Progenitor cell of endocrine pancreas (in vitro differentiated cells): ENCODE measurements at regions not wholly inside any gene's neighbourhood (a gene's known extent, or its start where the extent isn't known, plus 50 kb on each side); places are given as distances from the start of the nearest gene placed in this dataset.

ENCODE experiments used
- DNase-seq: peaks from one replicate; pipeline ENCODE4 v3.0.0; 2021; ENCODE audit warnings: low spot score; ENCODE audit not compliant: unreplicated experiment
- H3K27ac Mint-ChIP-seq: 2 replicates; pipeline ENCODE4 v1.8.0; 2021; ENCODE audit warnings: mild to moderate bottlenecking, moderate library complexity, mixed read lengths
- H3K27me3 Mint-ChIP-seq: 2 replicates; pipeline ENCODE4 v1.8.0; 2021; ENCODE audit warnings: mixed read lengths
- H3K36me3 Mint-ChIP-seq: 2 replicates; pipeline ENCODE4 v1.8.0; 2022; ENCODE audit warnings: mixed read lengths; ENCODE audit not compliant: insufficient read depth
- H3K4me1 Mint-ChIP-seq: 2 replicates; pipeline ENCODE4 v1.8.0; 2021; ENCODE audit warnings: low read depth, mixed read lengths
- H3K4me3 Mint-ChIP-seq: 2 replicates; pipeline ENCODE4 v1.8.0; 2021; ENCODE audit warnings: low read depth, mild to moderate bottlenecking, moderate library complexity, mixed read lengths
- H3K9me3 Mint-ChIP-seq: 2 replicates; pipeline ENCODE4 v1.8.0; 2021; ENCODE audit warnings: low read depth, mixed read lengths
- TF ChIP-seq, protein P1 (sequence below): fragments of 200-600 bp; sonication (generic); IDR thresholded peaks from one replicate; pipeline ENCODE4 v1.5.0; 2021; ENCODE audit warnings: antibody characterized with exemption, mild to moderate bottlenecking; ENCODE audit not compliant: unreplicated experiment

DNA sequence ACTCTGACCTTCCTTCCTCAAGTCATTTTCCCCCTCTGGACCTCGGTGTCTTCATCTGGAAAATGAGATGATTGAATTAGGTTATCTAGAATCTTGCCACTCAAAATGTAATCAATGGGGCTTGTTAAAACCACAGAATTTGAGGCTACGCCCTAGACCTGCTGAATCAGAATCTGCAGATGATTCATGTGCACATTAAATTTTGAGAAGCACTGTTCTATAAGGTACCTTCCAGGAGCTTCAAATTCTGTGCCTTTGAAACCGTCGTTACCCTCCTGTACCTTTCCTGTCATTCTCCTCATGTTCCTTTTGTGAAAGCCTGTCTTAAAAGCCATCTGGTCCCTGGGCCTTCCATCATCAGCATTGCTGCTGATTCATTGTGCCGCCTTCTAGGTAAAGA, 172.4 kb upstream of the TOPAZ1 start:
- H3K36me3 Mint-ChIP-seq: no peaks in the 10 kb centered on the region
- H3K27ac Mint-ChIP-seq: no peak overlapping the region
- H3K4me3 Mint-ChIP-seq: no peak overlapping the region
- TF ChIP-seq, protein P1, sequence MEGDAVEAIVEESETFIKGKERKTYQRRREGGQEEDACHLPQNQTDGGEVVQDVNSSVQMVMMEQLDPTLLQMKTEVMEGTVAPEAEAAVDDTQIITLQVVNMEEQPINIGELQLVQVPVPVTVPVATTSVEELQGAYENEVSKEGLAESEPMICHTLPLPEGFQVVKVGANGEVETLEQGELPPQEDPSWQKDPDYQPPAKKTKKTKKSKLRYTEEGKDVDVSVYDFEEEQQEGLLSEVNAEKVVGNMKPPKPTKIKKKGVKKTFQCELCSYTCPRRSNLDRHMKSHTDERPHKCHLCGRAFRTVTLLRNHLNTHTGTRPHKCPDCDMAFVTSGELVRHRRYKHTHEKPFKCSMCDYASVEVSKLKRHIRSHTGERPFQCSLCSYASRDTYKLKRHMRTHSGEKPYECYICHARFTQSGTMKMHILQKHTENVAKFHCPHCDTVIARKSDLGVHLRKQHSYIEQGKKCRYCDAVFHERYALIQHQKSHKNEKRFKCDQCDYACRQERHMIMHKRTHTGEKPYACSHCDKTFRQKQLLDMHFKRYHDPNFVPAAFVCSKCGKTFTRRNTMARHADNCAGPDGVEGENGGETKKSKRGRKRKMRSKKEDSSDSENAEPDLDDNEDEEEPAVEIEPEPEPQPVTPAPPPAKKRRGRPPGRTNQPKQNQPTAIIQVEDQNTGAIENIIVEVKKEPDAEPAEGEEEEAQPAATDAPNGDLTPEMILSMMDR: no peak
- H3K27me3 Mint-ChIP-seq: peaks cover 22% of the 10 kb centered on the region
- DNase-seq: no peak
- H3K9me3 Mint-ChIP-seq: no peaks in the 10 kb centered on the region
- peaks cover 4% of the 10 kb centered on the region for H3K4me1 Mint-ChIP-seq

DNA sequence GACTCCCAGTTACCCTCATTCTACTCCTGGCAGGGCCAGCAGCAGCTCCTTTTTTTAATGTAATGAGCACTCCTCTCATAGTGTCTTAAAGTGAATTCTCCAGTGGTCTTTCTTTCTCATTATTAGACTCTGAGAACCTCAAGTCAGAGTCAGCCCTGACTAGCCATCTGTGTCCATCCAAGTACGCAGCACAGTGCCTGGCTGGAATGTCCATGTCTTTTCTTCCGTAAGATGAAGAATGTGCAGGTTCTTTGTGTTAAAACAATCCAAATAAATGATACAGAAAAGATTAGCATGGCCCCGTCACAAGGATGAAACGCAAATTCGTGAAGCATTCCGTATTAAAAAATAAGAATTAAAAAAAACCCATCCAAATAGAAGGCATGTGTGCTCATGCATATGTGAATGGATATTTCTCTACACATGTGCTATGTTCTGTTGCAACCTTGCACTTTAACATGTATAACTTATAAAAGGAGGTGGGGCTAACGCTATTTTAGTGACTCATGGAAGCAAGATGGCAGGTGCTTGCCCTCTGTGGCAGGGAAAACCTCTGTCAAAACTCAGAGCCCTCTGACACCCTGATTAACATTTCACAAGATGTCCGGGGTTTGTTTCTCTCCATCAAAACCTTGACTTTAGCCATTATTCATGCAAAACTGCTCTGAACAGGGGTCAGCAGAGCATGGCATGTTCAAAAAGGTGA, 170.7 kb upstream of the TOPAZ1 start:
- TF ChIP-seq, protein P1: no peak
- no peak overlapping the region for H3K27ac Mint-ChIP-seq
- no peaks in the 10 kb centered on the region for H3K9me3 Mint-ChIP-seq
- peaks cover 2% of the 10 kb centered on the region for H3K4me1 Mint-ChIP-seq
- H3K4me3 Mint-ChIP-seq: no peak overlapping the region
- H3K27me3 Mint-ChIP-seq: peaks cover 28% of the 10 kb centered on the region
- no peak for DNase-seq
- no peaks in the 10 kb centered on the region for H3K36me3 Mint-ChIP-seq

DNA sequence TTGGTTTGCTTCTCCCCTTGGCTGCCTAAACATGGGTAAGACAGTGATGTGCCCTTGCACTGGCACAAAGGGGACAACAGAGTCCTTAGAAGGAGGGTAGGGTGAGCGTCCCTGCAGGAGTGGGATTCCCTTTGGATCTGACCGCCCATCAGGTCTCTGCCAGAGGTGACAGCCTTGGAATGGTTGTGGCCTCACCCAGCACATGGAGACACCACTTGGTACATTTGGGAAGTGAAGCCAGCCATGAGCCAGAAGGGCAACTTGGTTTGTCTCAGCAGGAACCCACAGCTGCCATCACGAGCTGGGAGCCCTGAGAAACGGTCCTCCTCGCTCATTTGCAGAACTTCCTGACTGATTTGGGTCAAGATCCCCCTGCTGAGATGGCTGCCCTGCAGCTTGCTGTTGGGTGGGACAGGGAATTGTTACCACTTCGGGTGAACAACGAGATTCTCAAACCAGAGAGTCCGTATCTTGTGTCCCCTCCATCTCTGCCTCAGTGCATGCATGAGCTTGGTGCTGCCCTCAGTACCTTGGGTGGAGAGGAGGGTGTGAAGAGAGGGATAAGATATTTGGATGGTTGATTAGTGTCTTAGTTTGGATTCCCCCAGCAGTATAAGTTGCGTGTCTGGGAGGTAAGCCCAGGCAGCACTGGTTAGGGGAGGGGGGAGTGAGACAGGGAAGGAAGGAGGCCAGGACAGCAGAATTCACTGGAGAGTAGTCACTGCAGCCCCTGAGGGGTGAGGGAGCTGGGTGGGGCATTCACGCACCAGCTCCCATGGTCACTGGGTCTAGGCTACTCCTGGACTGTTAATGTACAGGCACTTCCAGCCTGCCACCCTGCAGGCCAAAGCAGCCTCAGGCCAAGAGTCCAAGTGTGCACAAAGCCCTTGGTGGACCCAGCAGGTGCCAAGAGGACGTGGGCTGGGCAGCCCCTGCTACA, 168.8 kb upstream of the TOPAZ1 start:
- H3K4me1 Mint-ChIP-seq: peaks cover 3% of the 10 kb centered on the region
- no peak overlapping the region for H3K27ac Mint-ChIP-seq
- H3K27me3 Mint-ChIP-seq: peaks cover 27% of the 10 kb centered on the region
- H3K4me3 Mint-ChIP-seq: no peak overlapping the region
- TF ChIP-seq, protein P1: no peak
- H3K9me3 Mint-ChIP-seq: no peaks in the 10 kb centered on the region
- H3K36me3 Mint-ChIP-seq: no peaks in the 10 kb centered on the region
- DNase-seq: no peak

DNA sequence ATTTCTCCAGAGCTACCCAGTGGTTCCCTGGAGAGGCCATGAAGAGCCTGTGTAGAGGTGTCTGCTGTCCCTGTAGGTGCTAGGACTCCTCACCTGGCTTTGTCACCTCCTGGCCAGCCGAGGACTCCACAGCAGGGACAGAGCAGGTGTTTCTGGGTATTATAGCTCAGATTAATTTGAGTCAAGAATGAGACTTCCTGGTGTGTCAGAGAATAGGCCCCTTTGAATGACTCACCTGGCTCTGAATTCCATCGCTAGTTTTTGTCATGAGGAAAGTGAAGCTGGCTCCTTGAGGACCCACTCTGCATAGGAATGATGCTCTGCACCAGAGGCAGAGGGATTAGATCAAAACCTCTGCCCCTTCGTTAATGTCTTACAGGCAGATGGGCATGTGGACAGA, 167.5 kb upstream of the TOPAZ1 start:
- H3K27ac Mint-ChIP-seq: no peak overlapping the region
- H3K36me3 Mint-ChIP-seq: no peaks in the 10 kb centered on the region
- no peak for DNase-seq
- H3K4me3 Mint-ChIP-seq: no peak overlapping the region
- no peaks in the 10 kb centered on the region for H3K9me3 Mint-ChIP-seq
- TF ChIP-seq, protein P1: no peak
- peaks cover 31% of the 10 kb centered on the region for H3K27me3 Mint-ChIP-seq
- peaks cover 3% of the 10 kb centered on the region for H3K4me1 Mint-ChIP-seq

DNA sequence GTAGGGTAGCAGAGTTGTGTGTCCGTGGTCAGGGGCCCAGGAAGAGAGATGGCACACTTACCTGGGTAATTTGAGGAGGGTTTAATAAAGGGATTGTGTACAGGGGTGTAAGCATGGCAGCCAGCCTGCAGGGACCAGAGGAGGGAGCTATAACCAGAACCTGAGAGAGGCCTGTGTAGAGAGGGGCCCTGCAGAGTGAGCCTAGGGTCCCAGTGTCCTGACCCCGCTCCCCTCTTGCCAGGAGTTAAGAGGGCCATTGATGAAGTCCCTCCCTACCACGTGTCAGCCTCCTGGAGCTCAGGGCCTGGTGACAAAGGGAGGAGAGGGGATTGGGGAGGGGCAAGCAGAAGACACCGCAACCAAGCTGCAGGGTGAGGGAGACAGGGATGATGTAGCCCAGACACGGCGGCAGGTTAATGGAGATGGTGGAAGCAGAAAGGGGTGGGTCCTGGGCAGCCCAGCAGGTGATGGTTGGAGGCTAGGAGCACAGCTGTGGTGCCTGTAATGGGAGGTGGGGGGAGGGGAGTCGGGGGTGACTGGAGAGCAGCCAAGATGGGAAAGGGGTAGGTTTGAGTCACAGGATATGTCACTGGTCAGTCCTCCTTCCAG, 165.4 kb upstream of the TOPAZ1 start:
- H3K36me3 Mint-ChIP-seq: no peaks in the 10 kb centered on the region
- peaks cover 3% of the 10 kb centered on the region for H3K4me1 Mint-ChIP-seq
- no peak overlapping the region for H3K4me3 Mint-ChIP-seq
- no peak overlapping the region for H3K27ac Mint-ChIP-seq
- TF ChIP-seq, protein P1: no peak
- DNase-seq: no peak
- no peaks in the 10 kb centered on the region for H3K9me3 Mint-ChIP-seq
- H3K27me3 Mint-ChIP-seq: peaks cover 30% of the 10 kb centered on the region
